H1 (cell line): ENCODE measurements at regions not wholly inside any gene's neighbourhood (a gene's known extent, or its start where the extent isn't known, plus 50 kb on each side); places are given as distances from the start of the nearest gene placed in this dataset.

Experiments
- CTCF ChIA-PET: fragments of 300-600 bp; sonication (Branson Sonifier 250); formaldehyde crosslinking; loops from one replicate; lab custom pipeline; 2021; ENCODE audit not compliant: partially characterized antibody; lab: Charles Lee
- POLR2A ChIA-PET: fragments of 300-600 bp; sonication (Branson Sonifier 250); formaldehyde crosslinking; loops from one replicate; lab custom pipeline; 2021; ENCODE audit warnings: inconsistent platforms; ENCODE audit not compliant: partially characterized antibody; lab: Charles Lee
- DNase-seq, 2 experiments: peaks; one replicate each; pipeline versions ENCODE4 v3.0.0 to v3.0.0-alpha.2; 2010 to 2022; ENCODE audit warnings: low spot score in 2 of 2, low read depth in 1 of 2, mixed read lengths in 1 of 2
- FAIRE-seq: peaks from 2 replicates; lab custom pipeline; 2011; peaks lifted over from hg19 to GRCh38; lab: Jason Lieb, UNC
- H2AFZ ChIP-seq: 2 replicates; pipeline ENCODE4 v1.8.1; 2012; ENCODE audit warnings: low read length, inconsistent platforms
- H2AK5ac ChIP-seq: 2 replicates; pipeline ENCODE4 v1.6.1; 2013; ENCODE audit warnings: low read depth, low read length
- H2BK120ac ChIP-seq: replicated peaks from 2 replicates; pipeline ENCODE3; 2013; ENCODE audit warnings: low read depth, low read length, inconsistent platforms
- H2BK12ac ChIP-seq: 2 replicates; pipeline ENCODE4 v1.6.1; 2013; ENCODE audit warnings: low read depth, low read length
- H2BK15ac ChIP-seq: 2 replicates; pipeline ENCODE4 v1.6.1; 2013; ENCODE audit warnings: low read length
- H2BK20ac ChIP-seq: 2 replicates; pipeline ENCODE4 v1.6.1; 2013; ENCODE audit warnings: low read length
- H2BK5ac ChIP-seq: 2 replicates; pipeline ENCODE4 v1.6.1; 2013; ENCODE audit warnings: low read depth, low read length
- H3K14ac ChIP-seq: 2 replicates; pipeline ENCODE4 v1.6.1; 2013; ENCODE audit warnings: inconsistent platforms; ENCODE audit not compliant: insufficient read length
- H3K18ac ChIP-seq: 2 replicates; pipeline ENCODE4 v1.6.1; 2013; ENCODE audit warnings: low read length; ENCODE audit errors: extremely low read depth
- H3K23ac ChIP-seq: 2 replicates; pipeline ENCODE4 v1.6.1; 2013; ENCODE audit warnings: inconsistent platforms; ENCODE audit not compliant: insufficient read length
- H3K23me2 ChIP-seq: 2 replicates; pipeline ENCODE4 v1.6.1; 2013; ENCODE audit warnings: low read depth, low read length
- H3K27ac ChIP-seq: 2 replicates; pipeline ENCODE4 v1.6.1; 2011; ENCODE audit warnings: low read depth, low read length, inconsistent platforms
- H3K27me3 ChIP-seq, 4 experiments: replicated peaks in 1 of 4; 1 replicate in 1 of 4; 2 replicates in 3 of 4; pipeline versions ENCODE4 v1.6.1 to v1.8.1; 2011 to 2013; ENCODE audit warnings: low read length in 3 of 4, mild to moderate bottlenecking in 3 of 4, inconsistent platforms in 2 of 4, mixed read lengths in 2 of 4, moderate library complexity in 1 of 4; ENCODE audit not compliant: control insufficient read depth in 3 of 4, insufficient read depth in 3 of 4; ENCODE audit errors: extremely low read depth in 1 of 4
- H3K36me3 ChIP-seq, 4 experiments: 2 replicates each; pipeline versions ENCODE4 v1.6.1 to v1.8.1; 2011 to 2013; ENCODE audit warnings: mild to moderate bottlenecking in 4 of 4, low read length in 3 of 4, moderate library complexity in 2 of 4, control low read depth in 1 of 4, inconsistent platforms in 1 of 4; ENCODE audit not compliant: insufficient read depth in 4 of 4, control insufficient read depth in 2 of 4
- H3K4ac ChIP-seq: replicated peaks from 2 replicates; pipeline ENCODE3; 2013; ENCODE audit warnings: low read length, low read depth, mixed read lengths, inconsistent platforms; ENCODE audit not compliant: insufficient read length
- H3K4me1 ChIP-seq, 4 experiments: replicated peaks in 1 of 4; 1 replicate in 1 of 4; 2 replicates in 3 of 4; pipeline versions ENCODE4 v1.6.1 to v1.8.1; 2011 to 2013; ENCODE audit warnings: low read length in 3 of 4, inconsistent platforms in 2 of 4, mixed read lengths in 1 of 4; ENCODE audit not compliant: insufficient read depth in 4 of 4, control insufficient read depth in 3 of 4
- H3K4me2 ChIP-seq, 2 experiments: 2 replicates each; pipeline versions ENCODE4 v1.6.1 to v1.8.1; 2011 to 2013; ENCODE audit warnings: low read depth in 2 of 2, low read length in 2 of 2, control low read depth in 1 of 2, inconsistent platforms in 1 of 2, mild to moderate bottlenecking in 1 of 2; ENCODE audit not compliant: insufficient read depth in 1 of 2
- H3K4me3 ChIP-seq, 4 experiments: fragments of 200-600, 300-600 bp in 1 of 4; sonication (generic), shearing (Covaris generic), sonication (Bioruptor Twin) in 1 of 4; 2 replicates each; pipeline versions ENCODE4 v1.5.1 to v1.8.1; 2011 to 2016; ENCODE audit warnings: low read length in 4 of 4, low read depth in 3 of 4, control low read depth in 2 of 4, inconsistent platforms in 2 of 4, mild to moderate bottlenecking in 2 of 4, mixed read lengths in 1 of 4, moderate library complexity in 1 of 4; ENCODE audit not compliant: insufficient read depth in 2 of 4; ENCODE audit errors: extremely low read depth in 1 of 4
- H3K56ac ChIP-seq: replicated peaks from 2 replicates; pipeline ENCODE3; 2013; ENCODE audit warnings: low read depth, mild to moderate bottlenecking, mixed read lengths, low read length, inconsistent platforms; ENCODE audit not compliant: insufficient read length
- H3K79me1 ChIP-seq: 2 replicates; pipeline ENCODE4 v1.6.1; 2013; ENCODE audit warnings: low read depth, low read length, control low read depth
- H3K79me2 ChIP-seq, 2 experiments: 2 replicates each; pipeline versions ENCODE4 v1.6.1 to v1.8.1; 2012 to 2013; ENCODE audit warnings: low read length in 2 of 2, mild to moderate bottlenecking in 2 of 2, inconsistent platforms in 1 of 2; ENCODE audit not compliant: insufficient read depth in 2 of 2, control insufficient read depth in 1 of 2
- H3K9ac ChIP-seq, 4 experiments: replicated peaks in 1 of 4; 1 replicate in 1 of 4; 2 replicates in 3 of 4; pipeline versions ENCODE4 v1.6.1 to v1.8.1; 2011 to 2013; ENCODE audit warnings: low read depth in 3 of 4, low read length in 3 of 4, control low read depth in 2 of 4, mild to moderate bottlenecking in 2 of 4, moderate library complexity in 2 of 4, inconsistent platforms in 1 of 4; ENCODE audit errors: extremely low read depth in 1 of 4
- H3K9me3 ChIP-seq, 2 experiments: 2 replicates each; pipeline versions ENCODE4 v1.6.1 to v1.8.1; 2012 to 2013; ENCODE audit warnings: mild to moderate bottlenecking in 2 of 2, moderate library complexity in 2 of 2, control low read depth in 1 of 2, inconsistent platforms in 1 of 2, low read depth in 1 of 2, low read length in 1 of 2, mixed read lengths in 1 of 2; ENCODE audit not compliant: insufficient read depth in 2 of 2
- H4K20me1 ChIP-seq, 2 experiments: replicated peaks in 1 of 2; 2 replicates each; pipeline versions ENCODE3 to v1.8.1; 2011 to 2013; ENCODE audit warnings: inconsistent platforms in 2 of 2, low read length in 2 of 2, mild to moderate bottlenecking in 1 of 2; ENCODE audit not compliant: insufficient read depth in 2 of 2, control insufficient read depth in 1 of 2
- H4K5ac ChIP-seq: 2 replicates; pipeline ENCODE4 v1.6.1; 2013; ENCODE audit warnings: low read length, low read depth, mixed read lengths, inconsistent platforms; ENCODE audit not compliant: insufficient read length
- H4K8ac ChIP-seq: 2 replicates; pipeline ENCODE4 v1.8.0; 2013; ENCODE audit warnings: mild to moderate bottlenecking, moderate library complexity, low read length, inconsistent platforms; ENCODE audit not compliant: insufficient read depth; ENCODE audit errors: extremely low read depth
- H4K91ac ChIP-seq: replicated peaks from 2 replicates; pipeline ENCODE3; 2013; ENCODE audit warnings: low read length, mixed read lengths, inconsistent platforms; ENCODE audit not compliant: insufficient read length
- BRCA1 ChIP-seq: IDR thresholded peaks from 2 replicates; pipeline ENCODE4 v1.6.1; 2012; ENCODE audit warnings: low read depth, low read length, improper control_type of control experiment
- CEBPB ChIP-seq: IDR thresholded peaks from 2 replicates; pipeline ENCODE4 v1.6.1; 2012; ENCODE audit warnings: low read depth, low read length
- CHD2 ChIP-seq: IDR thresholded peaks from 2 replicates; pipeline ENCODE4 v1.6.1; 2012; ENCODE audit warnings: low read length, improper control_type of control experiment
- E2F6 ChIP-seq: IDR thresholded peaks from 2 replicates; pipeline ENCODE4 v1.6.1; 2012; ENCODE audit warnings: inconsistent platforms
- FOSL1 ChIP-seq: IDR thresholded peaks from 2 replicates; pipeline ENCODE4 v1.6.1; 2011; ENCODE audit warnings: mild to moderate bottlenecking, low read depth, low read length, moderate library complexity; ENCODE audit not compliant: insufficient read depth
- MAX ChIP-seq: IDR thresholded peaks from 2 replicates; pipeline ENCODE4 v1.6.1; 2012; ENCODE audit warnings: inconsistent platforms
- NRF1 ChIP-seq: IDR thresholded peaks from 2 replicates; pipeline ENCODE4 v1.6.1; 2011; ENCODE audit warnings: mild to moderate bottlenecking, low read depth, low read length, improper control_type of control experiment
- POLR2AphosphoS5 ChIP-seq: IDR thresholded peaks from 2 replicates; pipeline ENCODE4 v1.6.1; 2011; ENCODE audit warnings: low read depth, low read length
- RAD21 ChIP-seq, 2 experiments: IDR thresholded peaks in 1 of 2; conservative IDR thresholded peaks in 1 of 2; 2 replicates each; pipeline ENCODE4 v1.6.1; 2011; ENCODE audit warnings: low read depth in 2 of 2, low read length in 2 of 2, improper control_type of control experiment in 1 of 2, inconsistent platforms in 1 of 2, mild to moderate bottlenecking in 1 of 2, moderate library complexity in 1 of 2
- RNF2 ChIP-seq: fragments of 200-900, 300-1000 bp; sonication (generic); IDR thresholded peaks from 2 replicates; pipeline ENCODE4 v1.7.1; 2016; ENCODE audit warnings: borderline replicate concordance, low read depth, mild to moderate bottlenecking, antibody characterized with exemption, low read length; ENCODE audit not compliant: poor library complexity, severe bottlenecking; ENCODE audit errors: missing control alignments
- SIRT6 ChIP-seq: IDR thresholded peaks from one replicate; pipeline ENCODE4 v1.7.1; 2012; ENCODE audit warnings: low read length, inconsistent platforms
- SP1 ChIP-seq: IDR thresholded peaks from 2 replicates; pipeline ENCODE4 v1.6.1; 2011; ENCODE audit warnings: low read depth, low read length
- WGBS, 2 experiments: shearing (Covaris generic) in 1 of 2; methylation state at CpG; one replicate each; pipeline versions ENCODE4 v1.1.6 to v1.1.7; 2013 to 2015; ENCODE audit warnings: low lambda C conversion rate in 2 of 2, mixed read lengths in 2 of 2, inconsistent platforms in 1 of 2, low coverage in 1 of 2, missing lambda C conversion rate in 1 of 2; ENCODE audit not compliant: insufficient replicate concordance in 2 of 2, insufficient coverage in 1 of 2, insufficient read length in 1 of 2; ENCODE audit errors: extremely low coverage in 1 of 2, missing lambda C conversion rate in 1 of 2; 5-methylcytosine and 5-hydroxymethylcytosine counted together

- Histone ChIP-seq H3K14ac (no peak overlapping the region), H3K4me1 (peaks cover 0 to 2% (median 0%) of the 10 kb centered on the region in 4 experiments; a peak in 1 of 7 replicates), H3K18ac (no peak overlapping the region), H3K4ac (no peak overlapping the region), H2AK5ac (no peak overlapping the region), H3K23ac (no peak overlapping the region), H2AFZ (no peak overlapping the region), H4K91ac (peak overlapping the region; percentile 75), H3K79me1 (no peaks in the 10 kb centered on the region), H3K9ac (no peak overlapping the region), H3K4me2 (no peak overlapping the region), H3K9me3 (no peaks in the 10 kb centered on the region), H2BK120ac (no peak overlapping the region), H4K20me1 (no peaks in the 10 kb centered on the region), H3K27ac (no peak overlapping the region), H4K8ac (no peak overlapping the region), H2BK20ac (no peak overlapping the region), H4K5ac (no peak overlapping the region), H3K56ac (no peak overlapping the region), H2BK15ac (no peak overlapping the region), H3K4me3 (no peak overlapping the region), H3K79me2 (no peaks in the 10 kb centered on the region), H3K23me2 (peaks cover 2% of the 10 kb centered on the region; the same call in 1 of the 2 replicates), H2BK5ac (no peak overlapping the region), H3K27me3 (no peaks in the 10 kb centered on the region)
- FAIRE-seq: no peak
- DNase-seq: no peak
- CTCF ChIA-PET: no interaction called here
- 89% methylated on average over 4 of the region's 4 CpGs; no CpG with 5 or more reads in 1 of the 2 experiments for WGBS, 2 experiments
- TF ChIP-seq FOSL1 (no peak), BRCA1 (no peak), POLR2AphosphoS5 (no peak), MAX (no peak), CHD2 (no peak), SP1 (no peak), RAD21 (IDR thresholded peaks at IDR 0.05 in 1 of 2, conservative IDR thresholded peaks at IDR 0.05 in 1 of 2; ENCODE audit: low read depth in 2 of 2, low read length in 2 of 2) (no peak), E2F6 (no peak), CEBPB (no peak), SIRT6 (no peak), NRF1 (no peak), RNF2 (no peak)
- TF ChIP-seq, all 59 proteins: peak for 0
- Histone ChIP-seq H3K36me3 (no peaks in the 10 kb centered on the region), H2BK12ac (no peak overlapping the region)
- POLR2A ChIA-PET: no interaction called here
These were observed 68.2 kb upstream of the CXCR4 start for GRCh38 chr2:136185981-136186776.
